Adrenal gland (tissue), 5 donors: ENCODE measurements at regions not wholly inside any gene's neighbourhood (a gene's known extent, or its start where the extent isn't known, plus 50 kb on each side); places are given as distances from the start of the nearest gene placed in this dataset.

Experiments
- CTCF ChIP-seq, 6 experiments: fragments of 450-650 bp in 4 of 6; fragments of 200-600 bp in 2 of 6; sonication (generic) in 1 of 6; IDR thresholded peaks; 1 replicate in 5 of 6; 2 replicates in 1 of 6; pipeline versions ENCODE4 v1.5.1 to v1.8.0; 2016 to 2021; ENCODE audit warnings: antibody characterized with exemption in 6 of 6, mild to moderate bottlenecking in 2 of 6, moderate library complexity in 1 of 6
- POLR2A ChIP-seq, 2 donors: fragments of 450-650 bp; IDR thresholded peaks; one replicate each; pipeline ENCODE4 v1.6.1; 2017; ENCODE audit warnings: antibody characterized with exemption in 2 of 2, mild to moderate bottlenecking in 2 of 2, moderate library complexity in 1 of 2
- donor health status: DM: no; HTN: no; CAD: no.

GRCh38 chr12:75602106-75602505, 90.7 kb upstream of the KRR1 start:
- TF ChIP-seq CTCF (IDR thresholded peaks at IDR 0.05) (no peak), POLR2A (IDR thresholded peaks at IDR 0.05) (no peak)
